BJ (cell line): ENCODE measurements at regions not wholly inside any gene's neighbourhood (a gene's known extent, or its start where the extent isn't known, plus 50 kb on each side); places are given as distances from the start of the nearest gene placed in this dataset.

Experiments
- CTCF ChIA-PET: fragments of 350-600 bp; formaldehyde crosslinking; extraction: SDS; loops from one replicate; lab custom pipeline; 2021; ENCODE audit warnings: antibody characterized with exemption, inconsistent platforms; lab: Yijun Ruan, JAX
- POLR2A ChIA-PET: fragments of 300-600 bp; sonication (Branson Sonifier 250); formaldehyde crosslinking; extraction: SDS; loops from one replicate; lab custom pipeline; 2021; ENCODE audit warnings: antibody characterized with exemption; lab: Charles Lee
- DNase-seq: peaks from one replicate; pipeline ENCODE4 v3.0.0-alpha.2; 2011; ENCODE audit warnings: low read depth
- H3K27me3 ChIP-seq: 2 replicates; pipeline ENCODE4 v1.6.0; 2011; ENCODE audit warnings: low read length; ENCODE audit not compliant: control insufficient read depth, insufficient read depth
- H3K36me3 ChIP-seq: 2 replicates; pipeline ENCODE4 v1.5.1; 2011; ENCODE audit warnings: low read length; ENCODE audit not compliant: control insufficient read depth, insufficient read depth
- H3K4me3 ChIP-seq: 2 replicates; pipeline ENCODE4 v1.5.1; 2011; ENCODE audit warnings: low read depth, mild to moderate bottlenecking, control low read depth, low read length
- CTCF ChIP-seq: IDR thresholded peaks from 2 replicates; pipeline ENCODE4 v1.5.1; 2011; ENCODE audit warnings: low read depth, mild to moderate bottlenecking, control low read depth, inconsistent platforms, low read length, moderate library complexity; ENCODE audit not compliant: insufficient read depth

GRCh38 chr6:168223150-168223549, 96.4 kb downstream of the DACT2 start:
- DNase-seq, result no peak

GRCh38 chr6:168222115-168223043, 97.2 kb downstream of the DACT2 start:
- no peak overlapping the region for H3K4me3 ChIP-seq
- no peaks in the 10 kb centered on the region for H3K27me3 ChIP-seq
- ChIA-PET POLR2A (no interaction called here), CTCF (no interaction called here)
- no peaks in the 10 kb centered on the region for H3K36me3 ChIP-seq
- TF ChIP-seq CTCF, result no peak
- no peak for DNase-seq

More at GRCh38 chr6:168223150-168223549, 96.4 kb downstream of the DACT2 start:
- POLR2A ChIA-PET, result no interaction called here
- CTCF ChIA-PET, result no interaction called here
- Histone ChIP-seq H3K4me3 (no peak overlapping the region), H3K27me3 (no peaks in the 10 kb centered on the region), H3K36me3 (no peaks in the 10 kb centered on the region)
- no peak for TF ChIP-seq CTCF

- H3K4me3 ChIP-seq, result no peak overlapping the region
- TF ChIP-seq CTCF, result no peak
- DNase-seq, result no peak
- H3K27me3 ChIP-seq, result no peaks in the 10 kb centered on the region
- no peaks in the 10 kb centered on the region for H3K36me3 ChIP-seq
- ChIA-PET CTCF (no interaction called here), POLR2A (no interaction called here)
Observed at GRCh38 chr6:168221497-168222079, 98.0 kb downstream of the DACT2 start.

- Histone ChIP-seq H3K27me3 (no peaks in the 10 kb centered on the region), H3K4me3 (no peak overlapping the region), H3K36me3 (no peaks in the 10 kb centered on the region)
- POLR2A ChIA-PET, result no interaction called here
- CTCF ChIA-PET, result no interaction called here
- no peak for DNase-seq
- TF ChIP-seq CTCF, result no peak
Observed at GRCh38 chr6:168221000-168221399, 98.6 kb downstream of the DACT2 start.

GRCh38 chr6:168219804-168220203, 99.8 kb downstream of the DACT2 start:
- no peak for TF ChIP-seq CTCF
- Histone ChIP-seq H3K36me3 (no peaks in the 10 kb centered on the region), H3K4me3 (no peak overlapping the region), H3K27me3 (no peaks in the 10 kb centered on the region)
- CTCF ChIA-PET, result no interaction called here
- POLR2A ChIA-PET, result no interaction called here
- DNase-seq, result no peak
